C4-2B (cell line): ENCODE measurements at regions not wholly inside any gene's neighbourhood (a gene's known extent, or its start where the extent isn't known, plus 50 kb on each side); places are given as distances from the start of the nearest gene placed in this dataset.

Experiments
- CTCF ChIP-seq: fragments of 450-650 bp; conservative IDR thresholded peaks from 2 replicates; pipeline ENCODE4 v1.5.1; 2017; ENCODE audit warnings: mild to moderate bottlenecking
- ZFX ChIP-seq: fragments of 450-650 bp; IDR thresholded peaks from 2 replicates; pipeline ENCODE4 v1.6.1; 2017

GRCh38 chr12:93080452-93080851 lies 151.4 kb upstream of the EEA1 start:
- TF ChIP-seq CTCF (no peak), ZFX (no peak)
